IPS-15b (cell line): ENCODE measurements at regions not wholly inside any gene's neighbourhood (a gene's known extent, or its start where the extent isn't known, plus 50 kb on each side); places are given as distances from the start of the nearest gene placed in this dataset.

ENCODE experiments used
- H3K27me3 ChIP-seq: one replicate; pipeline ENCODE4 v1.6.1; 2013; ENCODE audit warnings: low read length; ENCODE audit not compliant: control insufficient read depth, insufficient read depth
- H3K36me3 ChIP-seq: one replicate; pipeline ENCODE4 v1.6.1; 2013; ENCODE audit warnings: low read length; ENCODE audit not compliant: control insufficient read depth, insufficient read depth
- H3K4me1 ChIP-seq: one replicate; pipeline ENCODE4 v1.6.1; 2013; ENCODE audit warnings: mild to moderate bottlenecking, low read length; ENCODE audit not compliant: control insufficient read depth, insufficient read depth
- H3K4me3 ChIP-seq: one replicate; pipeline ENCODE4 v1.5.1; 2013; ENCODE audit warnings: low read depth, low read length
- H3K9ac ChIP-seq: one replicate; pipeline ENCODE4 v1.6.1; 2013; ENCODE audit warnings: low read depth, mild to moderate bottlenecking, low read length
- H3K9me3 ChIP-seq: one replicate; pipeline ENCODE4 v1.6.1; 2013; ENCODE audit warnings: mild to moderate bottlenecking, low read length; ENCODE audit not compliant: control insufficient read depth, insufficient read depth

DNA sequence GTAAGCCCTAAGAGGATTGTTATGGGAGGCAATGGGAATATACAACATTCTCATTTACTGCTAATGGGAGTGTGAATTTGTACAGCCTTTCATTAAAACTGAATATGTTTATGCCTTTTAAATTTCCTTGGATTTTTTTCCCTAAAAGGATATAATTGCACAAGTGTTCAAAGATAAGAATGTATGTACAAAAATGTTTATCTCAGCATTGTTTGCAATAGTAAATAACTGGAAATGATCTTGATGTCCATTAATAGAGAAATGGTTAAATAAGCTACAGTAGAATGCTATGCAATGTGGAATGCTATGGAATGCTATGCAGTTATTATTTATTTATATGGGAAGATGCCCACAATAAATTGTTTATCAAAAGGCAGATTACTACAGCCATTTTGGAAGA lies 62.5 kb upstream of the SLC38A2 start:
- Histone ChIP-seq H3K4me3 (no peak overlapping the region), H3K9ac (no peak overlapping the region), H3K36me3 (no peaks in the 10 kb centered on the region), H3K9me3 (no peaks in the 10 kb centered on the region), H3K27me3 (no peaks in the 10 kb centered on the region), H3K4me1 (peaks cover 5% of the 10 kb centered on the region)

DNA sequence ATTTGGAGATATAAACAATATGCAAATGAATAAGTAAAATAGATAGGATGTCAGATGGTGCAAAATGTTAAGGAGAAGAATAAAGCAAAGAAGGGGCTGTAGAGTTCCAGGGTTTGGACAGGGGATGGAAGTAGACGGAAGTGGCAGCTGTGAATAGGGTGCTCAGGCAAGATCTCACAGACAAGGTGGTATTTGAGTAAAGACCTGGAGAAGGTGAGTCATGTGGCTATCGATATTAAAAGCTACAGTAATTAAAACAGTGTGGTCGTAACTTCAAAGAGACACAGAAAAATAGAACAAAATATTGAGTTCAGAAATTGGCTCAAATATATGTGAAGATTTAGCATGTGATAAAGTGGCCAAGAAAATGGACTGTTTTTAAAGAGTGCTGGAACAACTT lies 61.3 kb upstream of the SLC38A2 start:
- Histone ChIP-seq H3K4me3 (no peak overlapping the region), H3K9ac (no peak overlapping the region), H3K36me3 (no peaks in the 10 kb centered on the region), H3K9me3 (no peaks in the 10 kb centered on the region), H3K4me1 (peaks cover 5% of the 10 kb centered on the region), H3K27me3 (no peaks in the 10 kb centered on the region)

DNA sequence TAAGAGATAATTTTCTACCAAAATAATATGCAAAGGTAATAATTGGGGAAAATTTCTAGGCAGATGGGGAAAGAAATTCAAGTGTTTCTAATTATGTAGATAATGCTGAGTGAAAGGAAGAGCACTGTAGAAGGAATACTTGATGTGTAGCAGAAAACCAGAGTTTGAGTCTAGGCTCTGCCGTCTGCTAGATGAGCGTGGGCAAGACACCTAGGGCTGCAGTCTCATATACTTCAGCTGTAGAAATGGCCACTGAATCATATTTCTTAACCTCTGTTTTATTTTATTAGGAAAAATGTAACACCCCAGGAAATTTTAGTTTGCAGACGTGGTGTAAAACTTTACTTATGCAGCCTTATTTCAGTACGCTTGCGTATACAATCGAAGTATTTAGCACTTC lies 59.8 kb upstream of the SLC38A2 start:
- H3K9ac ChIP-seq, result no peak overlapping the region
- H3K36me3 ChIP-seq, result no peaks in the 10 kb centered on the region
- H3K9me3 ChIP-seq, result peaks cover under 1% of the 10 kb centered on the region
- H3K4me3 ChIP-seq, result no peak overlapping the region
- no peaks in the 10 kb centered on the region for H3K27me3 ChIP-seq
- H3K4me1 ChIP-seq, result peaks cover 5% of the 10 kb centered on the region

DNA sequence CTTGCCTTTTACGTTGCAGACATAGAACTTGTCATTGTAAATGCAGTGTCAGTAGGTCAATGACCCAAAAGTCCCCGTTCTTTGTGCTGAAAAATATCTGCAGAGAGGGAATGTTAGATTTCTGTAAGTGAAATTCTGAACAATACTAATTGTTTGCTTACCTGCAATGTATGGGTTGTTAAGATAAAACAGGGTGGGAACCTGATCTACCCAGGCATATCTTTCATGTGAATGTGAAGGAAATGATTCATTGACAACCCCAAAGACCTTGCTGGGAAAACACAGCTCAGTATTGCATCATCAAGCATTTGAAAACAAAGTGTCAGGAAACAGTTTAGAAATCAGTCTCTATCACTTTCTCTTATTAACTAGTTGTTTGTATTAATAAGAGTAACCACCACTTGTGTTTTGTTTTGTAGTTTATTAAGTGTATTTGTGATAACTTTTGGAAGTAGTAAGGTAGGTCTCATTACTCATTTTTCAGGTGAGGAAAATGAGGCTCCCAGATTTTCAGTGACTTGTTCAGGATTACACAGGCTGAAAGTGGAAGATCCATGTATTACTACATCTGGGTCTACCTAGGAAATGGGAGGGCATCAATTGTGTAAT lies 57.9 kb upstream of the SLC38A2 start:
- Histone ChIP-seq H3K4me1 (peaks cover 5% of the 10 kb centered on the region), H3K27me3 (no peaks in the 10 kb centered on the region), H3K9me3 (peaks cover 7% of the 10 kb centered on the region), H3K36me3 (no peaks in the 10 kb centered on the region), H3K4me3 (no peak overlapping the region), H3K9ac (no peak overlapping the region)
